HG02938 (cell line): ENCODE measurements at regions not wholly inside any gene's neighbourhood (a gene's known extent, or its start where the extent isn't known, plus 50 kb on each side); places are given as distances from the start of the nearest gene placed in this dataset.
A peak's percentile ranks its signal among the peaks of the same experiment; 100 is the strongest.

ENCODE experiments used
- ATAC-seq: cut with Tn5 transposase; IDR thresholded peaks from one replicate; pipeline ENCODE4 v1.9.1; 2021; ENCODE audit warnings: mild to moderate bottlenecking, moderate library complexity; ENCODE audit not compliant: unreplicated experiment

DNA sequence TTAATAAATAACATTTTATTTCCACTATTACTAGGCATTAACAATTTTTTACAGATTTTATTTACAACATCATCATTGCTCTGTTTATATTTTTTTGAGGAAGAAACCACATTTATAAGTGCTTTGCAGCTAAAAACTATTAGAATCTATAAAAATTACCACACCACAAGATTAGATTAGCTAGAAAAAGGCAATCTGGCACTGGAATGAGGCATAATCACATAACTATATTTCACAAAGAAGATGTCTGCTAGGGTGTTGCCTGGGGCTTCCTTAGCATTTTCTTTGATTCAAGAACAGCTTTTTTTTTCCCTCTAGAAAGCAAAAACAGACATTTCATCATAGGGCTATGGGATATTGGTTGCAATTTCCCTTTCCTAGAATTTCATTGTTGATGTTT, 2169.2 kb downstream of the MRPL39 start:
- no peak for ATAC-seq

DNA sequence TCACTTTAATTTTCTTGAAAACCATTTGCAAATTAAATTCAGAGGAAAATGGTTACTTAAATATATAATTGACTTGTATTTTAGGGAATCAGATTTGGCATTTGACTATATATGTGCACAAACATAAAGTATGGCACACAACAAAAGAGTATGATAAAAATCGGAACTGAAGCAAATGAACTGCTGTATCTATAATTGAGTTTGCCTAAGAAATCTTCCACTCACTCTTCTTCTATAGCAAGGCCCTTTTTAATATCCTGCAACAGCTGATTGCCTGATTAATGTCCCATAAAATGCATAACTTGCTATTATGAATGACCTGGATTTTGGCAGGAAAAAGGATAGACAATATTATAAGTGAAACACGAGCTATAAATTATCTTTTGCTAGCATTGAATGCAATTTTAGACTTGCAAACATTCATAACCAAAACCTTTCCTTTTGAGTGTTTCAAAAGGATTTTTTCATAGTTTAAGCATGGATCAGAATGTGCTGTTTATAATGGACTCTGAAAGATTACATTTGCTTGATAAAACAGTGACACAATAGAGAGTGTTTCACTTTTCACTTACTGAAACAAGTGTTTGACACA, 2204.3 kb downstream of the MRPL39 start:
- ATAC-seq: no peak

DNA sequence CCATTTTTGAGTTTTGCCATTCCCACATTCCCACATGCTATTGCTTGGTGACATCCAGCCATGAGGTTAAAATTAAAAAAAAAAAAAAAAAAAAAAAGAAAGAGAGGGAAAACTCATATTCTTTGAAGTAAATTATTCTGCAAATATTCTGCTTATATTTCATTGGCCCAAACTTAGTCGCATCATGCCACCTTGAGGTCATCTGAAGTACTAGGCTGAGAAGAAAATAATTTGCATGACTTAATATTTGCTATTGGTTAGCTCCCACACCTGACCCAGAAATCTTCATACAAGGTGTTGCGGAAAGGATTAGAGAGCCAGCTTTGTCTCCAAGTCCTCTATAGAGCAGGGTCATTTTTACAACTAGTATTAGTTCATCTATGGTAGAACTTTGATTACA, 2206.0 kb downstream of the MRPL39 start:
- peak; percentile 72 for ATAC-seq

DNA sequence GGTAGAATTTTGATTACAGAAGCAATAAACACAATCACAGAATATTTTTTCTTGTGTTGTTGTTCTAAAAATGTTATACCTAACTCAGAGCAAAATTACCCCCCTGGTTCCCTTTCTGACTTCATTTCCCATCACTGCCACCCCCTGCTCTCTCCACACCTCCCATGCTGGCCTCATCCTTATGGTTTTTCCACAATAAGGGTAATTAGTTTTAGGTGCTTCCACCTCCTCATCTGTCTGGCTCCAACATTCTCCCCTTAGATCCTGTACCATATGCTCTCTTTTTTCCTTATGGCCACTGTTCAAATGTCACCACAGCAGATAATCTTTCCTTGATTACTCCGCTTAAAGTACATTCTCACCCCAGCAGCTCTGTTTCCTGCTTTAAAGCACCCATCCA, 2208.6 kb downstream of the MRPL39 start:
- no peak for ATAC-seq

DNA sequence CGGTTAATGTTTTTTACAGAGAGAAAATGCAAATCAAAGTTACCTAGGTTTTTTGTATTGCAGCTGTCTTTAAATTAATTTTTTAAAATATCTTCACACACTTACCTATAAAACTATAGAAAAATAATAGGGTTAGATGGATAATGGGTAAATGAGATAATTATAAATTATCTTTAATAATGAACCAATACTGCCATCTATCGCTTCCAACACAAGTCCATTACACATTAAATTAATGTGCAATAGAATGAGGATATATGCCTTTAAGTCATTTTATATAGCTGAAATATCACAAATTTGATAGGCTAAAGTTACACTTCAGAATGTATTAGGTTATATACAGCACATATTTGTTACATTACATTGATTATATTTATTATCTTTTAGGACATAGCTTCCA, 2212.8 kb downstream of the MRPL39 start:
- ATAC-seq: no peak

DNA sequence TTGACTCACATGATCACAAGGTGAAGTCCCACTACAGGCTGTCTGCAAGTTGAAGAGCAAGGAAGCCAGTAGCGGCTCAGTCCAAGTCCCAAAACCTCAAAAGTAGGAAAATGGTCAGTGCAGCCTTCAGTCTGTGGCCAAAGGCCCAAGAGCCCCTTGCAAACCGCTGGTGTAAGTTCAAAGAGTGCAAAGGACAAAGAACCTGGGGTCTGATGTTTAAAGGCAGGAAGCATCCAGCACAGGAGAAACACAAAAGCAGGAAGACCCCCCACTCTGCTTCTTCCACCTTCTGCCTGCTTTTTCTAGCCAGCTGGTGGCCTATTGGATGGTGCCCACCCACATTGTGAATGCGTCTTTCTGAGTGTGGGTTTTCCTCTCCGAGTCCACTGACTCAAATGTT, 2222.6 kb downstream of the MRPL39 start:
- no peak for ATAC-seq

DNA sequence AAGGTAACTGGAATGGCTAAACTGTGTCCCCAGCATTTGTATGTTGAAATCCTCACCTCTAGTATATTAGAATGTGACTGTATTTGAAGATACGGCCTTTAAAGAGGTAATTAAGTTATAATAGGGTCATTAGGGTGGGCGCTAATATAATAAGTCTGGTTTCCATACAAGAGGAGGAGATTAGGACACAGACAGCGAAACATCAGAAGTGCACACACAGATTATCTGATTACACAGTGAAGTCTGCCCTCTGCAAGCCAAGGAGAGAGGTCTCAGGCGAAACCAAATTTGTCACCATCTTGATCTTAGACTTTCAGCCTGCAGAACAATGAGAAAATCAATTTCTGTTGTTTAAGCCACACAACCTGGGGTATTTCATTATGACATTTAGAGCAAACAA, 2233.1 kb downstream of the MRPL39 start:
- ATAC-seq: no peak

DNA sequence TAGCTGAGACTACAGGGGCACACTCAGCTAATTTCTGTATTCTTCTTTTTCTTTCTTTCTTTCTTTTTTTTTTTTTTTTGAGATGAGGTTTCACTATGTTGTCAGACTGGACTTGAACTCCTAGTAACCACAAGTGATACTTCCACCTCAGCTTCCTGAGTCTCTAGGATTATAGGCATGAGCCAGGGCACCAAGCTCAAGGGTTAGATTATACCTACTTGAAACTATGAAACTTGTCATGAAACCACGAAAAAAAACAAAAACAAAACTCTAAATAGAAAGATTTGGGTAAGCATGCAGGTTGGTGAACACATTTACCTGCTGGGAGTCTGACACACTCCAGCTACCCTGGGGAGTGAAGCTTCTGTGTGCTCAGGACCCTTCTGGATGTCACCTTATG, 2250.4 kb downstream of the MRPL39 start:
- ATAC-seq: no peak

DNA sequence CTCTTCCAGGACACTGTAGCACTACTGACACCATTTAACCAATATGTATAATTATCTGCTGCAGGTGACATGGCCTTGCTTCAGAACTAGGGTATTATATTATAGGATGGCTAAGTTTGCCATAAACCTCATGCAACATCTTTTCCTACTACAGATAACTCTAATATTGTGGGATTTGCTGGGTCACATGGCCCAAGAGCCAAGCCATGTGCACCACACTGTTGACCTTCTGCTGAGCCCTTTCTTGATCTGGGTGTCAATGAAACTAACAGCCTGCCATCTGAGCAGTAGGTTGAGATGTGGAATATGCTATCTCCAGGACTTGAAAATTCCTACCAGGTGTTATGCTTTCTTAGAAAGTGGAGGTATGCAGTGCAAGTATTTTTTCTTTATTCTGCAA, 2291.1 kb downstream of the MRPL39 start:
- ATAC-seq: no peak

DNA sequence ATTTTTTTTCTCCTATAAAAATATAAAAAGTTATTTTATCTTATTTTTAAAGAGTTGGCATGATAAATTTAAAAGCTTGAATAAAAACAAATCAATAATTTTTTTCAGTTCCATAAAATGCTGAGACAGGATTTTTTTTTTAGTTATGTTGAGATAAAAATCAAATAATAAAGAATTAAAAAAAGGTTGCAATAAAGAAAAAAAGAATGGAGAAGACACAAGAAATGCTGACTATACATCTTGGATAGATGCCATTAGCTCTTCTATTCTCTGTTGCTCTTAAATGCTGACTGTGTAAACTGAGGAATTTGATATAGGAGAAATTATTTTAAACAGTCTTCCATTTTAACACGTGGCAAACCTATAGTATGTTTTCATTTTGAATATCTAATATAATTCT, 2298.5 kb downstream of the MRPL39 start:
- no peak for ATAC-seq

DNA sequence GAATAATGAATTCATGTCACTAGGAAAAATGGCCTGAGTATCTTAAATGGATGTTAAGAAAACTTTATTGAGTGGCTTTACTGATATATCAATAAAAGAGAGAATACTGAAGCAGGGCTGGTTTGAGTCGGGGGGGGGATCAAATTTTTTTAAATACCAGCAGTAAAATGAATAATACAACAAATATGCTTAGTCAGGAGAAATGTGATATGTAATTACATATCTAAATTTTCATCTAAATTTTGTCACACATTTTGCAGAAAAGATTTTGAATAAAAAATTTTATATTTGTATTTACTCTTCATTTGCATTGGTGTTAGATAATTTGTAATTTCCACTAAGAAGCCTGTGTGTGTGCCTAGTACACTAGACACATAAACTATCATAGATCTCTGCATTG, 2300.2 kb downstream of the MRPL39 start:
- ATAC-seq: no peak

DNA sequence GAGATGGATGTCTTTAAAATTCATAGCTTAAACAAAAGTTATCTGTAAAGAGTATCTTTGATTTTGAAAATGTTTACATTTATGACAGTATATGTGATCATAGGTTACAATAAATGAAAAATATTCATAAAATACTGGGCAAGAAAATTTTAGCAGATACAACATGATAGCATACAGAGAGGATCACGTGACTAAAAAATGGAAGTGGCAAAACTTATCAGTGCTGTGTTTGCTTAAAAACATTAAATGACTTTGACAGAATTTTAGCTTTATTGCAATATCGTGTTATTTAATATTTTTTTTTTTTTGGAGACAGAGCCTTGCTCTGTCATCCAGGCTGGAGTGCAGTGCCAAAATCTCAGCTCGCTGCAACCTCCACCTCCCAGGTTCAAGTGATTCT, 2294.1 kb downstream of the NCAM2 start:
- ATAC-seq: no peak

DNA sequence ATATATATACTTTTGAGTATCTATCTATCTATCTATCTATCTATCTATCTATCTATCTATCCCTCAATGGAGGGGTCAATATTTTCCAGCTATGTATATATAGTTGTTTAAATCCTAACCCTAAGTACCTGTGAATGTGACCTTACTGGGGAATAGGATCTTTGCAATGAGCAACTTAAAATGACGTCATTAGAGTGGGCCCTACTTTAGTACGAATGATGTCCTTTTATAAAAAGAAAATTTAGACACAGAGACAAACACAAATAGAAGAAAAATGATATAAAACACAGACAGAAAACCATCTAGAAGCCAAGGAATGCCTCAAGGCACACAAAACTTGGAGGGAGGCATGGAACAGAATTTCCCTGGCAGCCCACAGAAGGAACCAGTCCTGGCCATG, 2283.7 kb downstream of the NCAM2 start:
- no peak for ATAC-seq

DNA sequence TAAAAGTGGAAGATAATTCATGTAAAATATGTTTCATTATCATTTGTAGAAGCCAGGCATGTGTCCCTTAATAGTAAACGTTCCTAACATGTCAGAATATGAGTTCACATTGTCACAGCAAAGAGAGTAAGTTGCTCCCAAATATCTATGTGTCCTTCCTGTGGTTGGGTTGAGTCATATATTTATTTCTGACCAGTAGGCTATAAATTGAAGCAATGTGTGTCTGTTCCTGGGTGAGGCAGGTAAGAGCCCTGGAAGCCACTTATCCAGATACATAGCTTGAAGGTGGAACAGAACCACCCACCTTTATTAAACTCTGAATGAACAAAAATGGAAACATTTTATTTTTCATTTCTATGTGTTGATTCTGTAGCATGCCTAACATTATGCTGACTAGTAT, 2251.6 kb downstream of the NCAM2 start:
- no peak for ATAC-seq

DNA sequence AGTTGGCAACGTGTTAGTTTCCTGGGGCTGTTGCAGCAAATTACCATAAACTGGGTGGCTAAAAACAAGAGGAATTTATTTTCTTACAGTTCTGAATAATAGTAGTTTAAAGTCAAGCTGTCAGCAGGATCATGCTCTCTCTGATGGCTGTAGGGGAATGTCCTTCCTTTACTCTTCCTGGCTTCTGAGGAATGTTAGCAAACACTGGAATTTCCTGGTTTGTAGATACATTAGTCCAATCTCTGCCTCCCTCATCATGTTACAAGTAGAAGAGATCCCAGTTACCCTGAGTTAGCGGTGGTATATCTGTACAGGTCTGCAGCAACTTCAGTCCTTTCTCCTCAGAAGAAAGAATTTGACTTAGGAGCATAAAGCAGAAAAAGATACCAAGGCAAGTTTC, 2249.1 kb downstream of the NCAM2 start:
- no peak for ATAC-seq

DNA sequence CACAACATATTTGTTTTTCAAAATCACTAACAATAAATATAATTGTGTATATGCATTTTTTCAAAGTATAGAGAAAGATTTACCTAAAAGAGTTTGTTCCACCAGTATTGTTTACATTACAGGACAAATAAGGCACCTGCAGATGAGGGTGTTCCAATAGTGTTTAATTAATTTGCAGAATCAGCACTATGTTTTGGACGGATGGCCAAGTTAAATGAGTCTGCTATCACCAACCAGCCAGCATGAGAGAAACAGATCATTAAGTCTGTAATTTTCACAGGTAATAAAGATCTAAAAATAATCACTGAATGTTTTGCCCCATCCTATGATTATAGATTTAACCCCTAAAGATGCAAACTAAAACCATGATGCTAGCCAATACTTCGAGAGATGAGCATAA, 2247.0 kb downstream of the NCAM2 start:
- ATAC-seq: no peak

DNA sequence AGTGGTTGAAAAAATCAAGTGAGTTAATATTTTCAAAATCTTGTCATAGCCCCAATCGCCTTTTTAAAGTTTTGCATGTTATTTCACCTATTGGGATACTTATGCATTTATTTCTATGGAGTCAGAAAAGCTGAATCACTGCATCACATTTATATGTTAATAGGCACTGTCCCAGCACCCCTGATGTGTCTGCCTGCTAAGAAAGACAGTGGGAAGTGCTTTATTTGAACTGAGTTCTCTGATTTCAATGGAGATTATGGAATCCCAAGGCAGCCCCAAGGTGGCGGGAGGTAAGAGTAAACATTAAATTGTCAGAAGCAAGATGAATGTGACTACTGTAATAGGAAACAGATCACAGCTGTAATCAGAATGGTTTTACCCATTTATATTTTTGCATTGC, 2225.7 kb downstream of the NCAM2 start:
- no peak for ATAC-seq

DNA sequence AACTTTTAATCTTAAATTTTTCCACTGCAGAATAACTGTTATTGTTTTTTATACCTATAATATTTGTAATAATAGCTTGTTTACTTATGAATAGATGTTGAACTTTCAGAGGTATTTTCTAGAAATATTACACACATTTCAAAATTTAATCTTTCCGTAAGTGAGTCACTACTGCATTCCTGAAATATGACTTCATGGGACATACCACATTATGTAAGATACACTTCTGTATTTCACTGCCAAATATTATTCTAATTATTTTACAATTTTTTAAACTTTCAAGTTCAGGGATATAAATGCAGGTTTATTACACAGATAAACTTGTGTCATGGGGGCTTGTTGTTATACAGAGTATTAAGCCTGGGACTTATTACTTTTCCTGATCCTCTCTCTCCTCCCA, 2220.5 kb downstream of the NCAM2 start:
- ATAC-seq: no peak

DNA sequence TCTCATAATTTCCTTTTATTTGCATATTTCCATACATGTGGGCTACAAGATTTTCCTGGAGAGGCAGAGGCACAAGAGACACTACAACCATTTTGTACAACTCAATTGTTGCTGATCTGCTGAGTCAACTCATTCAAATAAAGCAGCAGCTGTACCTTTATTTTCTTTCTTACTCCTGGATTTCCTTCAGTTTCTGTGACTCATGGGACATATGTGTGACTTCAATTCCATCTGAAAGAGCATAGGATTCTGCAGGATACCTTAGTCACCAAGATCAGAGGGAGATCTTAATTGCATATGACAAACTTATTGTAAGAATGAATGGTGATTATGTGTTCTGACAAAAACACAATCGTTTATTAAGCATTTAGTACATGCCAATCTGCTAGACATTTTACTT, 2219.4 kb downstream of the NCAM2 start:
- no peak for ATAC-seq

DNA sequence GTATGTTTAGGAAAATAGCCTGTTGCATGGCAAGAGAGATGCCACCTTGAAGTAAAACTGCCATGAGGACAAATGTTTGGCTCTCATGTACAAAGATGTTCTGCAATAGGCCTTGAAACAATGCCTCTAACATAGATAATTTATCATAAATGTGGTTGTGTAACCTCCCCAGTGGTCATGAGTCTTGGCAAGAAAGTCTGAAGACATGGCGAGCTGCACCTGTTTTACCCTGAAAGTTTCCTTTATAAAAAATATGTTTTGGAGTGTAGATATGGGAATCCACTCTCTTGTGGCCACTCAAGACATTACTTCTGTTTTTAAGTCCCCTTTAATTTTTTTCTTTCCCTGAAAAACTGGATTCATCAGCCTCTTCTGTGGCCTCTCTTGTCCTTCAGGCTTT, 2217.1 kb downstream of the NCAM2 start:
- ATAC-seq: no peak
